SK-N-SH (cell line): ENCODE measurements at regions not wholly inside any gene's neighbourhood (a gene's known extent, or its start where the extent isn't known, plus 50 kb on each side); places are given as distances from the start of the nearest gene placed in this dataset.

ENCODE experiments used
- CTCF ChIA-PET: fragments of 300-600, 350-600 bp; formaldehyde crosslinking; extraction: SDS; loops from one replicate; lab custom pipeline; 2021; lab: Yijun Ruan, JAX
- POLR2A ChIA-PET: fragments of 350-600 bp; sonication (Branson Sonifier 250); formaldehyde crosslinking; extraction: SDS; loops from one replicate; lab custom pipeline; 2020; ENCODE audit warnings: antibody characterized with exemption, inconsistent platforms; lab: Yijun Ruan, JAX
- DNase-seq: peaks from one replicate; pipeline ENCODE4 v3.0.0; 2012
- H2AFZ ChIP-seq: fragments of 200-600 bp; sonication (generic); 2 replicates; pipeline ENCODE4 v1.8.1; 2016; ENCODE audit warnings: antibody characterized with exemption, mild to moderate bottlenecking, low read depth
- H3F3A ChIP-seq: fragments of 200-600 bp; sonication (generic); replicated peaks from 2 replicates; pipeline ENCODE3; 2016; ENCODE audit warnings: antibody characterized with exemption, mild to moderate bottlenecking; ENCODE audit not compliant: insufficient read depth
- H3K27ac ChIP-seq, 2 experiments: fragments of 200-500 bp in 1 of 2; fragments of 200-600 bp in 1 of 2; sonication (Bioruptor generic) in 1 of 2; sonication (generic), shearing (Covaris generic) in 1 of 2; 2 replicates each; pipeline versions ENCODE4 v1.5.1 to v1.6.1; 2014 to 2016; ENCODE audit warnings: low read depth in 2 of 2, inconsistent platforms in 1 of 2, low read length in 1 of 2, mild to moderate bottlenecking in 1 of 2, mixed read lengths in 1 of 2
- H3K27me3 ChIP-seq: fragments of 200-600 bp; sonication (generic), shearing (Covaris generic); 2 replicates; pipeline ENCODE4 v1.6.1; 2016; ENCODE audit warnings: mixed run types; ENCODE audit not compliant: insufficient read depth
- H3K36me3 ChIP-seq, 2 experiments: fragments of 200-500 bp in 1 of 2; fragments of 200-600 bp in 1 of 2; sonication (Bioruptor generic) in 1 of 2; sonication (generic) in 1 of 2; replicated peaks in 1 of 2; 2 replicates each; pipeline versions ENCODE3 to v1.5.1; 2014 to 2016; ENCODE audit warnings: low read length in 1 of 2, mild to moderate bottlenecking in 1 of 2; ENCODE audit not compliant: insufficient read depth in 2 of 2, control insufficient read depth in 1 of 2
- H3K4me1 ChIP-seq, 2 experiments: fragments of 200-500 bp in 1 of 2; fragments of 200-600 bp in 1 of 2; sonication (Bioruptor generic) in 1 of 2; sonication (generic), shearing (Covaris generic) in 1 of 2; 2 replicates each; pipeline versions ENCODE4 v1.5.1 to v1.6.1; 2014 to 2016; ENCODE audit warnings: low read depth in 1 of 2, low read length in 1 of 2, mixed run types in 1 of 2; ENCODE audit not compliant: insufficient read depth in 2 of 2, control insufficient read depth in 1 of 2
- H3K4me2 ChIP-seq: fragments of 200-600 bp; sonication (generic), shearing (Covaris generic); 2 replicates; pipeline ENCODE4 v1.6.1; 2017; ENCODE audit warnings: mixed run types
- H3K4me3 ChIP-seq, 2 experiments: fragments of 200-500 bp in 1 of 2; fragments of 200-600 bp in 1 of 2; sonication (Bioruptor generic) in 1 of 2; sonication (generic), shearing (Covaris generic) in 1 of 2; 2 replicates each; pipeline versions ENCODE4 v1.5.1 to v1.8.1; 2014 to 2016; ENCODE audit warnings: low read depth in 2 of 2, inconsistent platforms in 1 of 2, low read length in 1 of 2, mild to moderate bottlenecking in 1 of 2, mixed read lengths in 1 of 2, moderate library complexity in 1 of 2
- H3K79me2 ChIP-seq: fragments of 200-600 bp; sonication (generic); 2 replicates; pipeline ENCODE4 v1.8.1; 2017; ENCODE audit warnings: mild to moderate bottlenecking; ENCODE audit not compliant: insufficient read depth
- H3K9ac ChIP-seq: fragments of 200-600 bp; sonication (generic); 2 replicates; pipeline ENCODE4 v1.6.1; 2017; ENCODE audit warnings: mixed run types
- H3K9me2 ChIP-seq: fragments of 200-600 bp; sonication (generic); 2 replicates; pipeline ENCODE4 v1.6.1; 2017; ENCODE audit warnings: mixed run types
- H3K9me3 ChIP-seq: fragments of 200-600 bp; sonication (generic); 2 replicates; pipeline ENCODE4 v1.6.1; 2017; ENCODE audit warnings: mixed run types, mild to moderate bottlenecking, moderate library complexity
- H4K20me1 ChIP-seq: fragments of 200-600 bp; sonication (generic); 2 replicates; pipeline ENCODE4 v1.6.1; 2017; ENCODE audit warnings: mild to moderate bottlenecking, mixed run types; ENCODE audit not compliant: insufficient read depth
- FOXM1 ChIP-seq: IDR thresholded peaks from 2 replicates; pipeline ENCODE4 v1.4.0; 2012; ENCODE audit warnings: low read depth, mild to moderate bottlenecking
- GABPA ChIP-seq: IDR thresholded peaks from 2 replicates; pipeline ENCODE4 v1.4.0; 2012; ENCODE audit warnings: low read depth, mild to moderate bottlenecking
- GATA2 ChIP-seq: sonication (generic); formaldehyde crosslinking; IDR thresholded peaks from 2 replicates; pipeline ENCODE4 v1.5.0; 2020; ENCODE audit warnings: mild to moderate bottlenecking, missing genetic modification reagents
- JUND ChIP-seq: IDR thresholded peaks from 2 replicates; pipeline ENCODE4 v1.4.0; 2012
- MEF2A ChIP-seq: IDR thresholded peaks from 2 replicates; pipeline ENCODE4 v1.4.0; 2012; ENCODE audit warnings: low read depth, borderline replicate concordance
- TEAD4 ChIP-seq: IDR thresholded peaks from 2 replicates; pipeline ENCODE4 v1.4.0; 2012; ENCODE audit warnings: mild to moderate bottlenecking, borderline replicate concordance; ENCODE audit not compliant: insufficient read depth
- WGBS: methylation state at CpG from one replicate; pipeline ENCODE4 v1.1.6; 2017; ENCODE audit warnings: low lambda C conversion rate; 5-methylcytosine and 5-hydroxymethylcytosine counted together

GRCh38 chr14:94685166-94685581 is 73.0 kb downstream of the SERPINA3 start:
- Histone ChIP-seq H3K9ac (no peak overlapping the region), H4K20me1 (no peaks in the 10 kb centered on the region), H3K79me2 (no peaks in the 10 kb centered on the region), H3K4me1 (peaks cover 0 to 6% of the 10 kb centered on the region in 2 experiments; a peak in 1 of 4 replicates), H3K36me3 (no peaks in the 10 kb centered on the region), H3K4me3 (no peak overlapping the region), H3F3A (no peaks in the 10 kb centered on the region), H3K27ac (no peak overlapping the region), H2AFZ (no peak overlapping the region), H3K27me3 (no peaks in the 10 kb centered on the region), H3K9me2 (no peaks in the 10 kb centered on the region), H3K4me2 (no peak overlapping the region), H3K9me3 (no peaks in the 10 kb centered on the region)
- peak; percentile 12 for DNase-seq
- 72% methylated on average over 4 of the region's 7 CpGs for WGBS
- CTCF ChIA-PET: interaction anchor here (1.0 to 9.4 kb wide), 2 partner anchors 748 to 757 kb away, joined by 3 to 72 read pairs; no protein-coding TSS in a partner anchor
- POLR2A ChIA-PET: no interaction called here
- no peak for TF ChIP-seq GATA2 (CRISPR knock-in tag)
- TF ChIP-seq MEF2A: no peak

- H3K9me2 ChIP-seq: no peaks in the 10 kb centered on the region
- no peak overlapping the region for H3K27ac ChIP-seq
- no peak overlapping the region for H3K4me3 ChIP-seq
- H3F3A ChIP-seq: no peaks in the 10 kb centered on the region
- CTCF ChIA-PET: interaction anchor here (0.8 to 3.2 kb wide), 4 partner anchors 8 to 749 kb away, joined by 3 to 10 read pairs (median 3); no protein-coding TSS in a partner anchor
- no peak overlapping the region for H3K4me2 ChIP-seq
- TF ChIP-seq GABPA: no peak
- no peak for TF ChIP-seq GATA2 (CRISPR knock-in tag)
- no peak for TF ChIP-seq TEAD4
- no peak for TF ChIP-seq JUND
- TF ChIP-seq, all 33 proteins: peak for 0
- POLR2A ChIA-PET: no interaction called here
- no peak overlapping the region for H2AFZ ChIP-seq
- H3K4me1 ChIP-seq: peaks cover 0 to 5% of the 10 kb centered on the region in 2 experiments; a peak in 1 of 4 replicates
- no peaks in the 10 kb centered on the region for H3K27me3 ChIP-seq
- H3K9ac ChIP-seq: no peak overlapping the region
- H4K20me1 ChIP-seq: no peaks in the 10 kb centered on the region
- H3K79me2 ChIP-seq: no peaks in the 10 kb centered on the region
- no peaks in the 10 kb centered on the region for H3K9me3 ChIP-seq
- 62% methylated on average over 5 of the region's 5 CpGs for WGBS
- no peak for DNase-seq
- H3K36me3 ChIP-seq: no peaks in the 10 kb centered on the region
Observed at GRCh38 chr14:94682736-94683135, 70.5 kb downstream of the SERPINA3 start.

- POLR2A ChIA-PET: no interaction called here
- H3K9me2 ChIP-seq: no peaks in the 10 kb centered on the region
- no peaks in the 10 kb centered on the region for H4K20me1 ChIP-seq
- TF ChIP-seq GATA2 (CRISPR knock-in tag) (no peak), FOXM1 (no peak)
- no peak overlapping the region for H3K9ac ChIP-seq
- no peak overlapping the region for H2AFZ ChIP-seq
- no peak overlapping the region for H3K27ac ChIP-seq
- no peaks in the 10 kb centered on the region for H3K27me3 ChIP-seq
- H3F3A ChIP-seq: no peaks in the 10 kb centered on the region
- H3K4me3 ChIP-seq: no peak overlapping the region
- peaks cover 0 to 5% of the 10 kb centered on the region in 2 experiments; a peak in 1 of 4 replicates for H3K4me1 ChIP-seq
- WGBS: 73% methylated on average over 8 of the region's 14 CpGs
- H3K9me3 ChIP-seq: no peaks in the 10 kb centered on the region
- no peaks in the 10 kb centered on the region for H3K36me3 ChIP-seq
- no peaks in the 10 kb centered on the region for H3K79me2 ChIP-seq
- CTCF ChIA-PET: interaction anchor here (0.8 to 3.2 kb wide), 4 partner anchors 8 to 750 kb away, joined by 3 to 10 read pairs (median 3); no protein-coding TSS in a partner anchor
- no peak overlapping the region for H3K4me2 ChIP-seq
- no peak for DNase-seq
Observed at GRCh38 chr14:94682061-94682516, 69.9 kb downstream of the SERPINA3 start.
